Ovary (tissue), 3 donors: ENCODE measurements at regions not wholly inside any gene's neighbourhood (a gene's known extent, or its start where the extent isn't known, plus 50 kb on each side); places are given as distances from the start of the nearest gene placed in this dataset.

Source experiments
- CTCF ChIP-seq, 3 donors: fragments of 450-650 bp in 2 of 3; fragments of 200-600 bp in 1 of 3; IDR thresholded peaks; one replicate each; pipeline versions ENCODE4 v1.5.1 to v1.8.0; 2016 to 2022; ENCODE audit warnings: antibody characterized with exemption in 3 of 3, mild to moderate bottlenecking in 1 of 3
- POLR2A ChIP-seq: fragments of 450-650 bp; IDR thresholded peaks from one replicate; pipeline ENCODE4 v1.6.1; 2017; ENCODE audit warnings: antibody characterized with exemption, mild to moderate bottlenecking, moderate library complexity
- donor health status: DM: no; HTN: no; CAD: no.

- TF ChIP-seq CTCF (IDR thresholded peaks at IDR 0.05), result no peak
- no peak for TF ChIP-seq POLR2A
Measured at GRCh38 chr2:67540962-67541361, 143.8 kb downstream of the ETAA1 start.
